ENCODE measurements at regions not wholly inside any gene's neighbourhood (a gene's known extent, or its start where the extent isn't known, plus 50 kb on each side); places are given as distances from the start of the nearest gene placed in this dataset.

- no peak for DNase-seq (ENCODE audit: low read depth, low spot score)
These were observed 171.8 kb upstream of the PITX1 start for GRCh38 chr5:135205632-135206349.

DNA sequence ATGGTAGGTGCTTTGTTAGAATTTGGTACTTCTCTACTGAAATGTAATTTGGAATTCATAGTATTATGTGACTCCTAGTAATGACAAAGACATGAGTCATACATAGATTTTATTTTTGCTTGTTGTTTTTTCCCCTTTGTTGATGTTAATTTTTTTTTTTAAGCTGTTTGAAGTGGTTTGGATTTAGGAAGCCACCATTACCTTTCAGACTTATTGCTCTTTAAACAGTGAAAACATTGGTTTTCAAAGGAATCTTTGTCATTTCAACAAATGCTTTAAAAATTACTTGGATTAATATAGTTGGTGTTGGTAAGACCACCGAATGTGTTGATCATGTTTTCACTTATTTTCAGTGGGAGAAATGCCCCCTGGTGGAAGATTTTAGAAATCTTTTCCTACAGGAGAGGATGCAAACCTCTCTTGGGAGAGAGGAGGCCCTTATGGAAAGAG, 170.1 kb upstream of the PITX1 start:
- DNase-seq (ENCODE audit: low read depth, low spot score), result no peak

DNA sequence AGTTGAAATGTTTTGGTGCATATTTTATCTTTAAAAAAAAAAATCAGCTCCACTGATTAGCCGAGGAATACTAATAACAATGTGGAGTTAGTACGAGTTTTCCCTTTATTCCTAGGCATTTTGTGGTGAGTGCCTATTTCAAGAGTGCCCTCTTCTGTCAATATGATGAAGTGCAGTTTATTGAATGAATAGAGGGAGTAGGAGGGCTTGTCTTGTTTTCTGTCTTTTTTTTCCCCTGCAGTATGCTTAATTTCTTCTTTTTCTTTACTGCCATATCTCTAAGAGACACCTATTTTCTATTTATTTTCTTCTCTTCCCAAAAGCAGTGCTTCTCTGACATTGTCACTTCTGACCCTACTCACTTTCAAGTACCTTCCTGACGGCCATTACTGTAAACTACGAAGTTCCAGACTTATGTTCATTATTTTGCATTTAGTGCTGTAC, 169.6 kb upstream of the PITX1 start:
- DNase-seq (ENCODE audit: low read depth, low spot score), result no peak

- no peak for DNase-seq (ENCODE audit: low read depth, low spot score)
These were observed 169.0 kb upstream of the PITX1 start for GRCh38 chr5:135203019-135203418.

- DNase-seq (ENCODE audit: low read depth, low spot score), result no peak
These were observed 165.9 kb upstream of the PITX1 start for GRCh38 chr5:135199919-135200318.

DNA sequence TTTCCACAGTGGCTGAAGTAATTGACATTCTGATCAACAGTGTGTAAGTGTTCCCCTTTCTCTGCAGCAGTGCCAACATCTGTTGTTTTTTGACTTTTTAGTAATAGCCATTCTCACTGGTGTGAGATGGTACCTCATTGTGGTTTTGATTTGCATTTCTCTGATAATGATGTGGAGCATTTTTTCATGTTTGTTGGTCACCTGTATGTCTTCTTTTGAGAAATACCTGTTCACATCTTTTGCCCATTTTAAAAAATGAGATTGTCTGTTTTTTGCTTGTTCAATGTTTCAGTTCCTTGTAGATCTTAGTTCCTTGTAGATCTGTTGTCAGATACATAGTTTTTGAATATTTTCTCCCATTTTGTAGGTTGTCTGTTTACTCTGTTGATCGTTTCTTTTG, 162.5 kb upstream of the PITX1 start:
- no peak for DNase-seq (ENCODE audit: low read depth, low spot score)

- DNase-seq (ENCODE audit: low read depth, low spot score), result no peak
These were observed 161.2 kb upstream of the PITX1 start for GRCh38 chr5:135195270-135195608.

- DNase-seq (ENCODE audit: low read depth, low spot score), result no peak
These were observed 160.7 kb upstream of the PITX1 start for GRCh38 chr5:135194573-135195269.

DNA sequence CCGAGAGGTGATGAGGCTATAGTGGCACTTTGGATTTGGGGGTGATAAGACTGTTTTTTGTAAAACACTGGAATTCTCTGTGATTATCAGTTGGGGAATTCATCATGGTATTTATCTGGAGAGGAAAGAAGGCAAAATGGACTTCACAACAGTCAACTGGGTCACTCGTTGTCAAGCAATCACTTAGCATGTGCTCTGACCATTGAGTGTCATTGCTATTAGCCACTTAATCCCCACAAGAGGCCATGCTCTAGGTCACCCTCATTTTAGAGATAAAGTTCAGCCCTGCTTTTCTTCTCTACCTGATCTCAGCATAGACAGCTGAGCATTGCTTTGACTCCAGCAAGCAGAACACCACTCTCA, 160.1 kb upstream of the PITX1 start:
- DNase-seq (ENCODE audit: low read depth, low spot score), result no peak

DNA sequence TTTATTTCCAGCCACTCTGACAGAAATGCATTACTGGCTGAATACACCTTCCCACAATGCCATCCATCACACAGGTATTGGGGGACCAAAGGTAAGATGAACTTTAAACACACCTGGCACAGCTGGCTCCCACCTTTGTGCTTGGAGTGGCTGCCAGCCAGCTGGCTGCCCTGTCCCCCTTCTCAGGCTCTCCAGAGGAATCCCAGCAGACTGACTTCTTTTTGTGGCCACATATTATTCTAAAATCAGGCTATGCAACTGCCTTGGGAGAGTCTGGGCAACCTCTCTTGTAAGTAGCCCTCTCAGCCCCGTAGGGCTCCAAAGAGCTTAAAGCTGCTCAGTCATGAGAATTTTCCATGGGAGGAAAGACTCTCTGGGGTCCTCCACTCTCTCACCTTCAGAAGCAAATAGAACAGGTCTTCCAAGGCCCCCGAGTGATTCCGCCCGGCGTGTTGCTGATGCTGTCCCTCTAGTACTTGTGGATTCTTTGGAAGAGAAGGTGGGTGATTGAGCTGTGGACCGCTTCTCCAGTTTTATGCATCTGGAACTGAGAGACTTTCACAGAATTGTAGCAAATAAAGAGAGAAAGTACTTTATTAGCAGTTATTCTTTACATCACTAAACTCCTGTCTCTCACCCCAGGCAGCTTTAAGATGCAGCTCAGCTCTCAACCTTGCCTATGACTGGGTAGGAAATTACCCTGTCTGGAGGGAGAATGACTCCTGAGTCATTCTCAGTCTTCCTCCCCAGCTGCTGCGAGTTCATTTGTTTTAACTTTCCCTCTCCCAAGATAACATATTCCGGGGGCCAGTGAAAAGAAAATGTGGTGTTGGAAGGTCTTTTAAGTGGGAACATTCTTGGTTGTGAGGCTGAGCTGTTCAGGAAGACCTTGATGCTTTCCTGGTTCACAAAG, 159.4 kb upstream of the PITX1 start:
- no peak for DNase-seq (ENCODE audit: low read depth, low spot score)

DNA sequence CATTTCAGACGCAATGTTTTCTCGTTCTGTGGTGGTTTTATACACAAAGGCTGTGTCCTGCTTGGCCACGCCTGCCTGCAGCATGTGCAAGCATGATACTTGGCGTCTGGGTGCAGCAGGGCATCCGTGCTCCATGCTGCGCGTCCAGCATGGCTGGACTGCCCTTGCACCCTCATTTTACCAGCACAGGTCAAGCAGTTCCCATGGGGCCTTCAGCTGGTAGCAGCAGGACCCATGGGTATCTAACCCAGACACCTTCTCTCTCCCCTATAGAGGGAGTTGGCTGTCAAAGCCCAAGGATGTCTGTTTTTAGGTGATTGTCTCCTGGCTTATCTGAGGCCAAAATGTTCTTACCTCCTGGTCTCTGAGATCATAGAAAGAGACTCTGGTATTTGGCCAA, 158.3 kb upstream of the PITX1 start:
- no peak for DNase-seq (ENCODE audit: low read depth, low spot score)

GRCh38 chr5:135191084-135191826, 157.2 kb upstream of the PITX1 start:
- DNase-seq (ENCODE audit: low read depth, low spot score), result peak; percentile 60

- no peak for DNase-seq (ENCODE audit: low read depth, low spot score)
These were observed 156.5 kb upstream of the PITX1 start for GRCh38 chr5:135190416-135191083.

DNA sequence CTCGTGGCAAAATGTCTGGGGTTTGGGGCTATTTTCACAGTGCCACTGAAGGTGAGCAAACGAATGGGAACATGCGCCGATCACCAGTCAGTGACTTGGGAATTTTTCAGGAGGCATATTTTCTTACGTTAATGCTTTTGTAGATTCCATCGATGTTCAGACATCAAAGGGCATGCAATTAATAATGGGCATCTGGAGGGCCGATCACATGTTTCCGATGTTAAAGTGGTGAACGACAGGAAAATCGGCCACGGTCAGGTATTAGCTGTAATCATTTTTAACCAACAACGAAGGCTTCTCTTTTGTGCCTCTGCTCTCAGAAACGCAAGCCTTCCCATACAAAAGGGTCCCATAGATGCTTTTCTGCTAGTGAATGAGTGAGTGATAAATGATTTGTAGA, 155.0 kb upstream of the PITX1 start:
- no peak for DNase-seq (ENCODE audit: low read depth, low spot score)

GRCh38 chr5:135188233-135188914, 154.3 kb upstream of the PITX1 start:
- DNase-seq (ENCODE audit: low read depth, low spot score), result no peak

DNA sequence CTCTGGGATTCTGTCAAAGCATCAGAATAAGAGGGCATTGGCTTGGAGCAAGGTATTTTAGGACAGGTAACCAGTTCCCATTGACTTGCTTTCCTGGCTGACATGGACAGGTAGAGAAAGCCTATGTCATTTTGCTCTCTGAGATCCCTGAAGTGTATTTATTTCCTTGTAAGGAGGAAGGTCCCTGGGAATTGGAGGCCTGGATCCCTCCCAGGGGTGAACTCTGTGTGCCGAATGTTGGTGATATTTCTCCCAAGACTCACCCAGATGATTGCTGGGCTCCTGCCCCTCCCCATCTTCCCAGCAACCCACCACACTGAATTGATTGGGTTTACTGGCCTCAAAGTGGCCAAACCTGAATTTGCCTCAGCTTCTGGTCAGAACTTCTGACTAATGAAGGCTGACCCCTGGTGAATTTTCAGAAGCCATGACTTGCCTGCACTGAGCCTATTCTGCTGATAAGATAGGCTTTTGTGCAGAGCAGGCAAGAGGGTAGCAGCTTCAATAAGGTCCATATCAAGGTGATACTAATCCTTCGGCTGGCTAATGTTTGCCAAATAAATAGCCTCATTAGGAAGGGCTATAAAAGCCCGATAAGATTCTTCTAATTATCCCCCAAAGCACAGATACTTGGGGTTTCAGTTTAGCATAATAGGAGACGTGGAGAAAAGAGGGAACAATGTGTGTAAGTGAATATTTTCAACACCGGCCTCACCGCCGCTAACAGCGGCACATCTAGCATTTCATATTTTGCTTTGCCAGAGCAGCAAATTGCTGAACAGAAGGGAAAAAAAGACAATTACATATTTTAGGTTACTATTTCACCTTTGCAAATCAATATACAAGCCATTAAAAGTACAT, 152.9 kb upstream of the PITX1 start:
- no peak for DNase-seq (ENCODE audit: low read depth, low spot score)

- no peak for DNase-seq (ENCODE audit: low read depth, low spot score)
These were observed 151.5 kb upstream of the PITX1 start for GRCh38 chr5:135185481-135186065.

DNA sequence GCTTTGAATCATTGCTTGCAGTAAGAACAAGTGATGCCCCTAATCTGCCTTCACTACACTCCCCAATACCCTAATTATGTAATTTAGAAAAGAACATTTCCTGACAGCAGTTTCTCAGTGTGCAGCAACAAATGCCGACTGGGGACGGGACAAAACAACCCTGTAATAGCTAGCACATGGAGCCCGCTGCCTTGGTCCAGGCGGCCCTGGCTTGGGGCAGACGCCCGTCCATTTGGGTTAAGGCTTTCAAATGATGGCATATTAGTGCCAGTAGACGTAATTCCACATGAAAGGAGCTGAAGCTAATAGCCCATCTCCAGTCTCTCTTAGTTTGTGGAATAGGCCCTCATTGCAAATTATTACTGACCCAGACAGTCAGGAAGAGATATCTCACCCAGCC, 150.6 kb upstream of the PITX1 start:
- DNase-seq (ENCODE audit: low read depth, low spot score), result no peak

DNA sequence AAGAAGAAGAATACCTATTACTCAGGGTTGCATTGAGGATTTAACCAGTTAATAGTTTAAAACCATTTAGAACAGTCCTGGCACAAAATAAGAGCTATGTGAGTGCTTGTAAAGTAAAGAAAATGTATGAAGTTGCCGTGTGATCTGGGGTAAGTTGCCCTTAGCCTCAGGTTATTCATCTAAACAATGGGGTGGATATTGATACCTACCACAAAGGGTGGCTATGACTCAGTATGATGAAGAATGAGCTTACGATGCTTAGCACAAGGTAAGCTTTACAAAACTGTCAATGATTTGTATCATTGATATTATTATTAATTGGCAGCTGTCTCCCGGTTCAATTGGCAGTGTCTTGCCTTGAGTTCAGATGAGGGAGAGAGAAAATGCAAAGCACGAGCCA, 149.4 kb upstream of the PITX1 start:
- no peak for DNase-seq (ENCODE audit: low read depth, low spot score)

All from iPS DF 19.7 (cell line).